SH-SY5Y (cell line): ENCODE measurements at regions not wholly inside any gene's neighbourhood (a gene's known extent, or its start where the extent isn't known, plus 50 kb on each side); places are given as distances from the start of the nearest gene placed in this dataset.

Source experiments
- GATA2 ChIP-seq: IDR thresholded peaks from 2 replicates; pipeline ENCODE4 v1.6.1; 2011; ENCODE audit warnings: mild to moderate bottlenecking, low read depth, low read length
- GATA3 ChIP-seq: IDR thresholded peaks from 2 replicates; pipeline ENCODE4 v1.6.1; 2011; ENCODE audit warnings: low read depth, mild to moderate bottlenecking, low read length, moderate library complexity

GRCh38 chr4:134544303-134544770 lies 342.7 kb upstream of the PABPC4L start:
- TF ChIP-seq GATA2: no peak
- no peak for TF ChIP-seq GATA3
